ENCODE measurements at regions not wholly inside any gene's neighbourhood (a gene's known extent, or its start where the extent isn't known, plus 50 kb on each side); places are given as distances from the start of the nearest gene placed in this dataset.

GRCh38 chr9:129370770-129371169, 192.7 kb upstream of the IER5L start:
- TF ChIP-seq ARNTL (CRISPR knock-in tag; IDR thresholded peaks at IDR 0.05; ENCODE audit: borderline replicate concordance, low read depth), result no peak
- no peak for TF ChIP-seq ZNF8 (CRISPR knock-in tag; IDR thresholded peaks at IDR 0.05)
- no peak for TF ChIP-seq BACH2 (CRISPR knock-in tag; IDR thresholded peaks at IDR 0.05; ENCODE audit: borderline replicate concordance)
- no peak for TF ChIP-seq OSR1 (CRISPR knock-in tag; IDR thresholded peaks at IDR 0.05)

Measured in SK-N-SH treated with all-trans-retinoic acid at 6 μM for 48 hours (cell line).